ENCODE measurements at regions not wholly inside any gene's neighbourhood (a gene's known extent, or its start where the extent isn't known, plus 50 kb on each side); places are given as distances from the start of the nearest gene placed in this dataset.

- no peak for ATAC-seq (ENCODE audit: insufficient read depth, low read depth)
- Histone ChIP-seq H3K27ac (ENCODE audit: low read length) (no peak overlapping the region), H3K4me3 (ENCODE audit: low read depth in 1 of 2, low read length in 2 of 2) (no peak overlapping the region), H4K20me1 (ENCODE audit: insufficient read depth, low read length) (no peaks in the 10 kb centered on the region; the same call in 1 of the 2 replicates), H3K36me3 (ENCODE audit: insufficient read depth, low read length) (no peaks in the 10 kb centered on the region), H3K27me3 (ENCODE audit: insufficient read depth, low read length, poor library complexity) (no peaks in the 10 kb centered on the region), H3K4me2 (ENCODE audit: insufficient read depth, low read length) (no peak overlapping the region), H3K79me2 (ENCODE audit: insufficient read depth, low read length) (no peaks in the 10 kb centered on the region), H2AFZ (ENCODE audit: low read depth, low read length) (no peak overlapping the region), H3K9me3 (ENCODE audit: insufficient read depth, low read length, severe bottlenecking) (no peaks in the 10 kb centered on the region), H3K4me1 (ENCODE audit: insufficient read depth, low read length) (no peaks in the 10 kb centered on the region), H3K9ac (ENCODE audit: low read depth, low read length) (no peak overlapping the region)
- DNase-seq, result no peak
- TF ChIP-seq EZH2 (IDR thresholded peaks at IDR 0.05; ENCODE audit: borderline replicate concordance, low read depth, low read length, severe bottlenecking), result no peak
- TF ChIP-seq, protein P1, sequence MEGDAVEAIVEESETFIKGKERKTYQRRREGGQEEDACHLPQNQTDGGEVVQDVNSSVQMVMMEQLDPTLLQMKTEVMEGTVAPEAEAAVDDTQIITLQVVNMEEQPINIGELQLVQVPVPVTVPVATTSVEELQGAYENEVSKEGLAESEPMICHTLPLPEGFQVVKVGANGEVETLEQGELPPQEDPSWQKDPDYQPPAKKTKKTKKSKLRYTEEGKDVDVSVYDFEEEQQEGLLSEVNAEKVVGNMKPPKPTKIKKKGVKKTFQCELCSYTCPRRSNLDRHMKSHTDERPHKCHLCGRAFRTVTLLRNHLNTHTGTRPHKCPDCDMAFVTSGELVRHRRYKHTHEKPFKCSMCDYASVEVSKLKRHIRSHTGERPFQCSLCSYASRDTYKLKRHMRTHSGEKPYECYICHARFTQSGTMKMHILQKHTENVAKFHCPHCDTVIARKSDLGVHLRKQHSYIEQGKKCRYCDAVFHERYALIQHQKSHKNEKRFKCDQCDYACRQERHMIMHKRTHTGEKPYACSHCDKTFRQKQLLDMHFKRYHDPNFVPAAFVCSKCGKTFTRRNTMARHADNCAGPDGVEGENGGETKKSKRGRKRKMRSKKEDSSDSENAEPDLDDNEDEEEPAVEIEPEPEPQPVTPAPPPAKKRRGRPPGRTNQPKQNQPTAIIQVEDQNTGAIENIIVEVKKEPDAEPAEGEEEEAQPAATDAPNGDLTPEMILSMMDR (IDR thresholded peaks at IDR 0.05; ENCODE audit: borderline replicate concordance, extremely low read depth, low read length, poor library complexity, severe bottlenecking), result no peak
Observed at GRCh38 chr7:155222061-155222460, 75.6 kb upstream of the INSIG1 start.

DNA sequence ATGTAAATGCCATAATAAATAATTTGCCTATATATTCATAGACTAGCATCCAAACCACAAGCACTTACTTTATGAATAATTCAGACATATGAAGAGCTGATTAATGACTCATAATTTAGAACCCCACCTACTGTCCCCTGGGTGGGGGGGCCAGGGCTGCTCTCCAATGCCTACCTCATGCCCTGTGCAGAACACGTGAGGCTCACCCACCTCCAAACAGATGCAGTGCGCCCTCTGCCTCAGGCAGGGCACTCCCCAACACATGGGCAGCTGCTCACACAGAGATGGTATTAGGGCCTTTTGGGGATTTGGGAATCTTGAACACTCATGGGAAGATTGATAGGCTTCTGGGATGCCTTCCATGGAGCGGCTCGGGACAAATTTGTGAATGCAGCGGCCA is 75.1 kb upstream of the INSIG1 start:
- no peaks in the 10 kb centered on the region for H3K4me1 ChIP-seq (ENCODE audit: insufficient read depth, low read length)
- H3K4me2 ChIP-seq (ENCODE audit: insufficient read depth, low read length), result no peak overlapping the region
- no peaks in the 10 kb centered on the region for H3K79me2 ChIP-seq (ENCODE audit: insufficient read depth, low read length)
- no peak overlapping the region for H3K27ac ChIP-seq (ENCODE audit: low read length)
- H3K4me3 ChIP-seq (ENCODE audit: low read depth in 1 of 2, low read length in 2 of 2), result no peak overlapping the region
- H3K9ac ChIP-seq (ENCODE audit: low read depth, low read length), result no peak overlapping the region
- H2AFZ ChIP-seq (ENCODE audit: low read depth, low read length), result no peak overlapping the region
- TF ChIP-seq, protein P1 (IDR thresholded peaks at IDR 0.05; ENCODE audit: borderline replicate concordance, extremely low read depth, low read length, poor library complexity, severe bottlenecking), result no peak
- no peak for TF ChIP-seq EZH2 (IDR thresholded peaks at IDR 0.05; ENCODE audit: borderline replicate concordance, low read depth, low read length, severe bottlenecking)
- no peaks in the 10 kb centered on the region for H3K27me3 ChIP-seq (ENCODE audit: insufficient read depth, low read length, poor library complexity)
- H3K36me3 ChIP-seq (ENCODE audit: insufficient read depth, low read length), result no peaks in the 10 kb centered on the region
- no peaks in the 10 kb centered on the region for H3K9me3 ChIP-seq (ENCODE audit: insufficient read depth, low read length, severe bottlenecking)
- ATAC-seq (ENCODE audit: insufficient read depth, low read depth) (no peak), DNase-seq (no peak)
- H4K20me1 ChIP-seq (ENCODE audit: insufficient read depth, low read length), result no peaks in the 10 kb centered on the region; the same call in 1 of the 2 replicates

DNA sequence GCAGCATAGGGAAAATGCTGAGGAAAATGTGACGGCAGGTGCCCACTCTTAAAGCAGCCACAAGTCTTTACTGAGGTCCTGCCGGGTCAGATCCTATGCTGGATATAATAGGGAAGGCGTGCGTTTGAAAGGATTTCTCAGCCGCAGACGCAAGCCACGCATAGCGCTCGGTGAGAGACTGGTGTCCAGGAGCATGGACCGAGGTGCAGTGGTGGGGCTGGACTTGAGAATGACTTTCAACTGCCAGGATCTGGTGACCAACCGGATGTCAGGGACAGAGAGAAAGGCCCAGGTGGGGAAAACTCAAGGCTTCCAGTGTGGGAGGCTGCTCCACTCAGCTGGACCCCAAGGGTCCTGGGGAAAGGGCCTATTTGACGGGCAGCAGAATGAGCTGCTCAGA is 74.7 kb upstream of the INSIG1 start:
- no peaks in the 10 kb centered on the region for H3K9me3 ChIP-seq (ENCODE audit: insufficient read depth, low read length, severe bottlenecking)
- H4K20me1 ChIP-seq (ENCODE audit: insufficient read depth, low read length), result no peaks in the 10 kb centered on the region; the same call in 1 of the 2 replicates
- H3K79me2 ChIP-seq (ENCODE audit: insufficient read depth, low read length), result no peaks in the 10 kb centered on the region
- no peaks in the 10 kb centered on the region for H3K36me3 ChIP-seq (ENCODE audit: insufficient read depth, low read length)
- H3K27ac ChIP-seq (ENCODE audit: low read length), result no peak overlapping the region
- H3K9ac ChIP-seq (ENCODE audit: low read depth, low read length), result no peak overlapping the region
- no peaks in the 10 kb centered on the region for H3K27me3 ChIP-seq (ENCODE audit: insufficient read depth, low read length, poor library complexity)
- H3K4me1 ChIP-seq (ENCODE audit: insufficient read depth, low read length), result no peaks in the 10 kb centered on the region
- no peak overlapping the region for H3K4me3 ChIP-seq (ENCODE audit: low read depth in 1 of 2, low read length in 2 of 2)
- no peak overlapping the region for H3K4me2 ChIP-seq (ENCODE audit: insufficient read depth, low read length)
- DNase-seq, result no peak
- TF ChIP-seq, protein P1 (IDR thresholded peaks at IDR 0.05; ENCODE audit: borderline replicate concordance, extremely low read depth, low read length, poor library complexity, severe bottlenecking), result no peak
- TF ChIP-seq EZH2 (IDR thresholded peaks at IDR 0.05; ENCODE audit: borderline replicate concordance, low read depth, low read length, severe bottlenecking), result no peak
- H2AFZ ChIP-seq (ENCODE audit: low read depth, low read length), result no peak overlapping the region
- no peak for ATAC-seq (ENCODE audit: insufficient read depth, low read depth)

GRCh38 chr7:155223503-155223902 is 74.2 kb upstream of the INSIG1 start:
- H2AFZ ChIP-seq (ENCODE audit: low read depth, low read length), result no peak overlapping the region
- DNase-seq (no peak), ATAC-seq (ENCODE audit: insufficient read depth, low read depth) (no peak)
- no peaks in the 10 kb centered on the region for H3K4me1 ChIP-seq (ENCODE audit: insufficient read depth, low read length)
- no peaks in the 10 kb centered on the region for H3K36me3 ChIP-seq (ENCODE audit: insufficient read depth, low read length)
- no peak overlapping the region for H3K9ac ChIP-seq (ENCODE audit: low read depth, low read length)
- no peaks in the 10 kb centered on the region for H3K9me3 ChIP-seq (ENCODE audit: insufficient read depth, low read length, severe bottlenecking)
- no peak overlapping the region for H3K4me2 ChIP-seq (ENCODE audit: insufficient read depth, low read length)
- no peak overlapping the region for H3K27ac ChIP-seq (ENCODE audit: low read length)
- H3K79me2 ChIP-seq (ENCODE audit: insufficient read depth, low read length), result no peaks in the 10 kb centered on the region
- H3K27me3 ChIP-seq (ENCODE audit: insufficient read depth, low read length, poor library complexity), result no peaks in the 10 kb centered on the region
- no peaks in the 10 kb centered on the region; the same call in 1 of the 2 replicates for H4K20me1 ChIP-seq (ENCODE audit: insufficient read depth, low read length)
- H3K4me3 ChIP-seq (ENCODE audit: low read depth in 1 of 2, low read length in 2 of 2), result no peak overlapping the region
- TF ChIP-seq, protein P1 (IDR thresholded peaks at IDR 0.05; ENCODE audit: borderline replicate concordance, extremely low read depth, low read length, poor library complexity, severe bottlenecking), result no peak
- no peak for TF ChIP-seq EZH2 (IDR thresholded peaks at IDR 0.05; ENCODE audit: borderline replicate concordance, low read depth, low read length, severe bottlenecking)
